Gastrocnemius medialis (tissue), 4 donors: ENCODE measurements at regions not wholly inside any gene's neighbourhood (a gene's known extent, or its start where the extent isn't known, plus 50 kb on each side); places are given as distances from the start of the nearest gene placed in this dataset.

Source experiments
- ATAC-seq, 2 donors: fragments of 150-250 bp; one replicate each; pipeline ENCODE4 v1.9.1; 2016
- DNase-seq, 2 donors: peaks; one replicate each; pipeline ENCODE4 v3.0.0-alpha.2; 2019
- H3K27ac ChIP-seq, 4 donors: fragments of 200-600 bp; sonication (generic); 1 replicate in 1 of 4; 2 replicates in 3 of 4; pipeline ENCODE4 v1.5.1; 2016 to 2018; ENCODE audit warnings: mild to moderate bottlenecking in 2 of 4, moderate library complexity in 1 of 4
- H3K27me3 ChIP-seq, 3 donors: fragments of 200-600 bp; sonication (generic) in 2 of 3; 1 replicate in 1 of 3; 2 replicates in 2 of 3; pipeline versions ENCODE4 v1.5.1 to v1.6.0; 2016 to 2019; ENCODE audit warnings: mild to moderate bottlenecking in 1 of 3, moderate library complexity in 1 of 3
- H3K36me3 ChIP-seq, 2 donors: fragments of 200-600 bp; sonication (generic) in 1 of 2; one replicate each; pipeline ENCODE4 v1.5.1; 2017 to 2018
- H3K4me1 ChIP-seq, 2 donors: fragments of 200-600 bp; sonication (generic) in 1 of 2; one replicate each; pipeline ENCODE4 v1.5.1; 2016 to 2017; ENCODE audit warnings: mild to moderate bottlenecking in 2 of 2
- H3K4me3 ChIP-seq, 4 donors: fragments of 200-600 bp; sonication (generic) in 3 of 4; 1 replicate in 1 of 4; 2 replicates in 3 of 4; pipeline ENCODE4 v1.5.1; 2016 to 2019; ENCODE audit warnings: mild to moderate bottlenecking in 2 of 4
- H3K9me3 ChIP-seq, 3 donors: fragments of 200-600 bp; sonication (generic) in 2 of 3; 1 replicate in 1 of 3; 2 replicates in 2 of 3; pipeline ENCODE4 v1.5.1; 2016 to 2019
- POLR2A ChIP-seq, 2 donors: fragments of 450-650 bp; IDR thresholded peaks; one replicate each; pipeline ENCODE4 v1.6.1; 2017; ENCODE audit warnings: antibody characterized with exemption in 2 of 2, mild to moderate bottlenecking in 2 of 2, moderate library complexity in 2 of 2
- in situ Hi-C, 4 donors: fragments of 200-750 bp; cut with MboI; loops; one replicate each; pipeline versions ENCODE4 v1.15.0 to v1.8.0; 2017; ENCODE audit warnings: low sequenced_read_pairs in 4 of 4
- intact Hi-C: fragments of 100-400 bp; cut with DNase I; formaldehyde crosslinking; loops from one replicate; pipeline ENCODE4 v1.15.1; 2023; ENCODE audit warnings: low total_unique reads
- TF ChIP-seq, protein P1 (sequence below), 5 experiments: fragments of 450-650 bp in 3 of 5; fragments of 200-600 bp in 2 of 5; sonication (generic) in 2 of 5; IDR thresholded peaks in 4 of 5; conservative IDR thresholded peaks in 1 of 5; 1 replicate in 4 of 5; 2 replicates in 1 of 5; pipeline ENCODE4 v1.5.1; 2016 to 2019; ENCODE audit warnings: antibody characterized with exemption in 5 of 5, mild to moderate bottlenecking in 3 of 5, moderate library complexity in 3 of 5

DNA sequence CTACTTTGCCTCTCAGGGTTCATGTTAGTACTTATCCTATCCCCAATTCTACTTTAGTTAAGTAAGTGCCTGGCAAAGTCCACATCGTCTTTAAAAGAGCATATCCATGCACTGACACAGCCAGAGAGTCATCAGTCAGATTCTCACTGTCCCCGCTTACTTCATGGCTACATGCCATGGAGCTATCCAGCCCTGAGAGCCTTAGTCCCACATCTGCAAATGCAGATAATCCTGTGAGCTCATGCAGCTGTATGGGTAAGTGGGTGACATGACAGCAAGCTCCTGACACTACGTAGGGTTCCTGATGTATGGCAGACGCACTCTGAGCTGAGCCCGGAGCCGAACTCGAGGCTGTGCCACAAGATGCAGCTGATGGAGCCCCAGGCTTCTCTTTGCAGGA, 661.5 kb downstream of the LIG4 start:
- intact Hi-C loops, result no loop called here
- ATAC-seq (no peak), DNase-seq (no peak)
- H3K4me3 ChIP-seq, result no peak overlapping the region
- H3K36me3 ChIP-seq, result no peaks in the 10 kb centered on the region
- H3K4me1 ChIP-seq, result no peaks in the 10 kb centered on the region
- no peak for TF ChIP-seq POLR2A (IDR thresholded peaks at IDR 0.05)
- TF ChIP-seq, protein P1, sequence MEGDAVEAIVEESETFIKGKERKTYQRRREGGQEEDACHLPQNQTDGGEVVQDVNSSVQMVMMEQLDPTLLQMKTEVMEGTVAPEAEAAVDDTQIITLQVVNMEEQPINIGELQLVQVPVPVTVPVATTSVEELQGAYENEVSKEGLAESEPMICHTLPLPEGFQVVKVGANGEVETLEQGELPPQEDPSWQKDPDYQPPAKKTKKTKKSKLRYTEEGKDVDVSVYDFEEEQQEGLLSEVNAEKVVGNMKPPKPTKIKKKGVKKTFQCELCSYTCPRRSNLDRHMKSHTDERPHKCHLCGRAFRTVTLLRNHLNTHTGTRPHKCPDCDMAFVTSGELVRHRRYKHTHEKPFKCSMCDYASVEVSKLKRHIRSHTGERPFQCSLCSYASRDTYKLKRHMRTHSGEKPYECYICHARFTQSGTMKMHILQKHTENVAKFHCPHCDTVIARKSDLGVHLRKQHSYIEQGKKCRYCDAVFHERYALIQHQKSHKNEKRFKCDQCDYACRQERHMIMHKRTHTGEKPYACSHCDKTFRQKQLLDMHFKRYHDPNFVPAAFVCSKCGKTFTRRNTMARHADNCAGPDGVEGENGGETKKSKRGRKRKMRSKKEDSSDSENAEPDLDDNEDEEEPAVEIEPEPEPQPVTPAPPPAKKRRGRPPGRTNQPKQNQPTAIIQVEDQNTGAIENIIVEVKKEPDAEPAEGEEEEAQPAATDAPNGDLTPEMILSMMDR (IDR thresholded peaks at IDR 0.05 in 4 of 5, conservative IDR thresholded peaks at IDR 0.05 in 1 of 5), result no peak
- H3K27me3 ChIP-seq, result no peaks in the 10 kb centered on the region
- no peak overlapping the region for H3K27ac ChIP-seq
- no peaks in the 10 kb centered on the region for H3K9me3 ChIP-seq
- in situ Hi-C loops, result no loop called here

DNA sequence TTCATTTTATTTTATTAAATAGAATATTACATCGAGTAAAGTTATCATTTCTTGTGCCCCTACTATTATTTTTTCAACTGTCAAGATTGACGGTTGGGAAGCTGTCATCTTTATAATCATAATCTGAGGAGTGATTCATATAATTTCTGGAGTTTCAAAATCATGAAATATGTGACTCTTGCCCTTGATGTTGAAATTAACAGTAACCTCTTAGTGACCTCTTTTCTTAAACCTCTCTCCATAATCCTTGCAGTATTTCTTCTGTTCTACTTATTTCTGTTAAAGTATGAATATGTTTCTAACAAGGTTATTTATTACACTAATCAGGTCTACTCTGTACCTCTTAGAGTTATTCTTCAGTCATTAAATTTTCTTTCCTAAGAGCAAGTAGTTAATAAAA, 663.8 kb downstream of the LIG4 start:
- TF ChIP-seq POLR2A (IDR thresholded peaks at IDR 0.05), result no peak
- TF ChIP-seq, protein P1 (IDR thresholded peaks at IDR 0.05 in 4 of 5, conservative IDR thresholded peaks at IDR 0.05 in 1 of 5), result no peak
- no peaks in the 10 kb centered on the region for H3K9me3 ChIP-seq
- in situ Hi-C loops (no loop called here), intact Hi-C loops (no loop called here)
- no peak overlapping the region for H3K27ac ChIP-seq
- DNase-seq (no peak), ATAC-seq (no peak)
- no peaks in the 10 kb centered on the region for H3K36me3 ChIP-seq
- no peaks in the 10 kb centered on the region for H3K4me1 ChIP-seq
- no peak overlapping the region for H3K4me3 ChIP-seq
- no peaks in the 10 kb centered on the region for H3K27me3 ChIP-seq

DNA sequence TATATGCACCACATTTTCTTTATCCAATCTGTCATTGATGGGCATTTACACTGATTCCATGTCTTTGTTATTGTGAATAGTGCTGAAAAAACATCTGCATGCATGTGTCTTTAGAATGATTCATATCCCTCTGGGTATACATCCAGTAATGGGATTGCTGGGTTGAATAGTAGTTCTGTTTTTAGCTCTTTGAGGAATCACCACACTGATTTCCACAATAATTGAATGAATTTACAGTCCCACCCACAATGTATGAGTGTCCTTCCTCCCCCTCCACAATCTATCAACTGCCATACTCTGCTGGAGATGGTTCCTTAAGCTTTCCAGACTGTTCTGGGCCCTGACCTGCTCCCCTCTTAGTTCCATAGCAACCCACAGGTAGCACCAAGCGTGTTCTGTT, 667.0 kb downstream of the LIG4 start:
- Histone ChIP-seq H3K27me3 (no peaks in the 10 kb centered on the region), H3K27ac (no peak overlapping the region), H3K9me3 (no peaks in the 10 kb centered on the region), H3K36me3 (no peaks in the 10 kb centered on the region), H3K4me3 (no peak overlapping the region), H3K4me1 (no peaks in the 10 kb centered on the region)
- TF ChIP-seq, protein P1 (IDR thresholded peaks at IDR 0.05 in 4 of 5, conservative IDR thresholded peaks at IDR 0.05 in 1 of 5), result no peak
- TF ChIP-seq POLR2A (IDR thresholded peaks at IDR 0.05), result no peak
- ATAC-seq (no peak), DNase-seq (no peak)
- in situ Hi-C loops, result no loop called here
- intact Hi-C loops, result no loop called here

DNA sequence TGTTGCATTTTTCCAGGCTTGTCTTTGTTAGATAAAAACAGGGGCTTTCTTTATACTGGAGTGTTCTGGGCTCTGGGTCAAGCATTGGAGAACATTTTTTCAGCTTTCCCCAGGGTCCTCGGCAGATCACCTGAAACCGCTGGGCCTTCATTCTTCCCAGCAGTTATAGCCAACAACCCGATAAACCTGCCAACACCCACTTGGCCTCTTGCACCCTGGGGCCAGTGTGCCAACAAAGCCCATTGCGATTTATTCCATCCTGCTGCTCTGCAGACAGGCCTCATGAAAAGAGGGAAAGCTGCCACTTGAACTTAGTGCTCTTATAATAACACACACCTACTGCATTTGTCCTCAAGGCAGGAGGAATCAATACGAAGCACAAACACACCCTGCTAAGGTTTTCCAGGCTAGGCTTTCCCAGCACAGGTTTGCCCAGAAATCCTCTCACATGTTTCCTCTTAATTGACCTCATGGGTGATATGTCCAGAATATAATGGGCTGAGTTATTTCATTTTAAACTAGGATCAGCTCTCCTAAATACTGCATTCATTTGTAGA, 669.3 kb downstream of the LIG4 start:
- no peaks in the 10 kb centered on the region for H3K27me3 ChIP-seq
- DNase-seq, result no peak
- no peak for TF ChIP-seq POLR2A (IDR thresholded peaks at IDR 0.05)
- TF ChIP-seq, protein P1 (IDR thresholded peaks at IDR 0.05 in 4 of 5, conservative IDR thresholded peaks at IDR 0.05 in 1 of 5), result no peak
- H3K27ac ChIP-seq, result no peak overlapping the region
- ATAC-seq, result no peak
- in situ Hi-C loops (no loop called here), intact Hi-C loops (no loop called here)
- no peaks in the 10 kb centered on the region for H3K9me3 ChIP-seq
- no peaks in the 10 kb centered on the region for H3K36me3 ChIP-seq
- H3K4me1 ChIP-seq, result no peaks in the 10 kb centered on the region
- no peak overlapping the region for H3K4me3 ChIP-seq

DNA sequence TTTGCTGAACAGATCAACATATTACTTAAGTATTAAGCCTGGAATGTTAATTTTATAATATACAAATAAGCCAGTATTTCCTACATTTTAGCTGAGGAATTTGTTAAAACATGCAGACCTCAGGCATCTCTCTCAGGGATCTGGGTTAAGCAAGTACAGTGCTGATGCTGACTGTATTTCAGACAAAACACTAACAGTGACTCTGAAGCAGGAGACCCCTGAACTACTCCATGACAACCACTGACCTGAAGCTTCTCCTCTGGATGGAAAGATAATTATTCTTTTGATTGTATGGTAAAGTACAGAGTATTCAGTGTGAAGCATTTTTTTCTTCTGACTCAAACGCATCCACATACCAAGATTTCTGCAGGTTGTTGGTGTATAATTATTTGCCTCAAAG, 680.8 kb downstream of the LIG4 start:
- Histone ChIP-seq H3K36me3 (no peaks in the 10 kb centered on the region), H3K27me3 (no peaks in the 10 kb centered on the region), H3K4me3 (no peak overlapping the region), H3K27ac (no peak overlapping the region), H3K4me1 (no peaks in the 10 kb centered on the region), H3K9me3 (no peaks in the 10 kb centered on the region)
- no peak for ATAC-seq
- no peak for DNase-seq
- intact Hi-C loops (no loop called here), in situ Hi-C loops (no loop called here)
- no peak for TF ChIP-seq POLR2A (IDR thresholded peaks at IDR 0.05)
- TF ChIP-seq, protein P1 (IDR thresholded peaks at IDR 0.05 in 4 of 5, conservative IDR thresholded peaks at IDR 0.05 in 1 of 5), result no peak
